Dermis microvascular lymphatic vessel endothelial cell (primary cell): ENCODE measurements at regions not wholly inside any gene's neighbourhood (a gene's known extent, or its start where the extent isn't known, plus 50 kb on each side); places are given as distances from the start of the nearest gene placed in this dataset.
A peak's percentile ranks its signal among the peaks of the same experiment; 100 is the strongest.

ENCODE experiments used
- DNase-seq, 2 donors: peaks; one replicate each; pipeline versions ENCODE4 v3.0.0 to v3.0.0-alpha.2; 2010; ENCODE audit warnings: low read depth in 2 of 2

- DNase-seq: no peak
These were observed 364.6 kb upstream of the TBL1XR1 start for GRCh38 chr3:177561769-177562392.

GRCh38 chr3:177563243-177563780, 366.0 kb upstream of the TBL1XR1 start:
- DNase-seq: no peak

- no peak for DNase-seq
These were observed 366.5 kb upstream of the TBL1XR1 start for GRCh38 chr3:177563792-177564191.

- DNase-seq: no peak
These were observed 368.7 kb upstream of the TBL1XR1 start for GRCh38 chr3:177565981-177566380.

GRCh38 chr3:177567833-177568232, 370.6 kb upstream of the TBL1XR1 start:
- no peak for DNase-seq

- no peak for DNase-seq
These were observed 371.9 kb upstream of the TBL1XR1 start for GRCh38 chr3:177569193-177569592.

GRCh38 chr3:177569875-177570657, 372.8 kb upstream of the TBL1XR1 start:
- no peak for DNase-seq

- DNase-seq: no peak
These were observed 374.1 kb upstream of the TBL1XR1 start for GRCh38 chr3:177571271-177571943.

GRCh38 chr3:177571944-177572315, 374.6 kb upstream of the TBL1XR1 start:
- DNase-seq: no peak

GRCh38 chr3:177574222-177574856, 377.1 kb upstream of the TBL1XR1 start:
- DNase-seq: no peak

GRCh38 chr3:177576746-177577145, 379.5 kb upstream of the TBL1XR1 start:
- DNase-seq: no peak

- no peak for DNase-seq
These were observed 381.2 kb upstream of the TBL1XR1 start for GRCh38 chr3:177578488-177578887.

GRCh38 chr3:177579419-177579818, 382.1 kb upstream of the TBL1XR1 start:
- no peak for DNase-seq

- no peak for DNase-seq
These were observed 383.2 kb upstream of the TBL1XR1 start for GRCh38 chr3:177580437-177580836.

- DNase-seq: no peak
These were observed 388.0 kb upstream of the TBL1XR1 start for GRCh38 chr3:177585271-177585670.

GRCh38 chr3:177589041-177589650, 391.9 kb upstream of the TBL1XR1 start:
- DNase-seq: no peak

GRCh38 chr3:177589911-177590381, 392.7 kb upstream of the TBL1XR1 start:
- peak; percentile 78 to 94 for DNase-seq

GRCh38 chr3:177590826-177591225, 393.5 kb upstream of the TBL1XR1 start:
- peak in 1 of 2 donors; percentile 24 for DNase-seq

- DNase-seq: no peak
These were observed 394.1 kb upstream of the TBL1XR1 start for GRCh38 chr3:177591379-177591778.

- no peak for DNase-seq
These were observed 396.8 kb upstream of the TBL1XR1 start for GRCh38 chr3:177594096-177594495.

GRCh38 chr3:177595530-177596188, 398.4 kb upstream of the TBL1XR1 start:
- DNase-seq: no peak
